ENCODE measurements at regions not wholly inside any gene's neighbourhood (a gene's known extent, or its start where the extent isn't known, plus 50 kb on each side); places are given as distances from the start of the nearest gene placed in this dataset.
"Not testable (repeated sequence)": the region's sequence is repeated elsewhere in the genome, so short reads cannot be mapped to it uniquely, and the experiment has no call there.

DNA sequence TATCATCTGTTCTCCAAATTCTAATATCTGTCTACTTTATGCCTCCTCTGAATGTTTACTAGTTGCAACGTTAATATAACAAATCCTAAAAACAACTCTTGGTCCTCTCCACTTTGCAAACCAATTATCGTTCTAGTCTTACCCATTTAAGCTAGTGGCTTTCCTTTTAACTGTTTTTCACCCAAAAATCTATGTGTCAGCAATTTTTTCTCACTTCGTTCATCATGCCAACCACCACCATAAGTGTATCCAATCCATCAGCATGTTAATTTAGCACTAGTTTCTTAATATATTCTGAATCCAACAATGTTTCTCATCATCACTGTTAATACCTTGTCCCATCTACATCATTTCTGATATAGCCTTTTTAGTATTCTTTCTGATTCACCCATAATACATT lies 90.0 kb upstream of the RORB start:
- Mint-ChIP-seq H3K9me3 (ENCODE audit: low read depth) (peaks cover 8% of the 10 kb centered on the region), H3K36me3 (no peaks in the 10 kb centered on the region), H3K27me3 (no peaks in the 10 kb centered on the region), H3K4me3 (no peak overlapping the region), H3K4me1 (no peaks in the 10 kb centered on the region), H3K27ac (no peak overlapping the region)
- ATAC-seq = no peak
- no peak for DNase-seq
- CTCF ChIA-PET = interaction anchor here (1.6 kb wide), 1 partner anchor 23 kb away, joined by 3 read pairs; no protein-coding TSS in a partner anchor

DNA sequence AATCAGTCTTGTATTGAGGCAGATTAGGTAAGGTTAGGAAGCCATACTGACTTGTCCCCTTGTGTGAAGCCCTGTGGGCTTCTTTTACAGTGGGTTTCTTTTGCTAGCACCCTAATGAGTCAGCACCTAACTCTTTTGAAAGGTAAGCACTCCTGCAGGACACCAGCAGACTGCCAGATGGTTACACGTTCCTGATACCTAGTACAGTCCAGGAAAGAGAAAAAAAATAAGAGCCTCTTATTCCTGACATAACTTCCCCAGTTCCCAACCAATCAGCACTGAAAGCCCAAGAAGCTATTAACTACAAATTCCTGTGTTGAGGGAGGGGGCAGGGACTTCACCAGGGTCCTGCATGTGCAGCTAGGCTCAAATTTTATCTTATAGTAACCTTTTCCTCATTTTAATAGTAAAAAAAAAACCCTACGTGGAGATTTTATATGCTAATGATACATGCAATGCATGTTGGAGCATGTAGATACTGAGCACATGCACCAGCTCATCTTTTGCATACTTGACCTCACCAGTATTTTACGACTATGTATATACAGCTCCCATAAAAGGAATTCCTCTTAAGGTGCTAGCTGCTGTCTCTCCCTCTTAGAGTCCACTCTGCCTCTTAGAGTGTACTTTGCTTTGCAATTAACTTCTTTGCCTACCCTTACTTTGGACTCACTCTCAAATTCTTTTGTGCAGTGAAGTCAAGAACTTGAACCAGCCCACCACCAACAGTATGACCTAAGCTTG lies 84.7 kb upstream of the RORB start:
- no peak overlapping the region for H3K27ac Mint-ChIP-seq
- H3K4me3 Mint-ChIP-seq = no peak overlapping the region
- ATAC-seq (no peak), DNase-seq (no peak)
- CTCF ChIA-PET = no interaction called here
- H3K27me3 Mint-ChIP-seq = no peaks in the 10 kb centered on the region
- no peaks in the 10 kb centered on the region for H3K4me1 Mint-ChIP-seq
- H3K9me3 Mint-ChIP-seq (ENCODE audit: low read depth) = peaks cover 5% of the 10 kb centered on the region
- no peaks in the 10 kb centered on the region for H3K36me3 Mint-ChIP-seq

DNA sequence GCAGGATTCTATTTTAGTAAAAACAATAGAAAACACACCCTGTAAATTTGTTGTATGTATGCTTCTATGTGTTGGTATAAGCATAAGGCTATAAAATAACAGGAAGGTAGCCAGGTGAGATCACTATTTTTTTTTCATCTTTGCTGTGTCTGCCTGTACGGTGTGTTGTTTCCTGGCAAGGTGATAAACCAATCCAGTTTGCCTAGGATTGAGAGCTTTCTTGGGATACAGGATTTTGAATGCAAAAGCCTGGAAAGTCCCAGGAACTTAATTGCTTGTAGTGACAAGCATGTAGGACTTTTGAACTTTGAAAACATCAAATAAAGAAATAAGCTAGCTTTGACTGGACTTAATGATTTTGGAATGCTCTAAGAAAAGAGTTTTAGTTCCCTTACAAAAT lies 83.3 kb upstream of the RORB start:
- Mint-ChIP-seq H3K9me3 (ENCODE audit: low read depth) (peaks cover 5% of the 10 kb centered on the region), H3K4me3 (no peak overlapping the region), H3K27me3 (no peaks in the 10 kb centered on the region), H3K36me3 (no peaks in the 10 kb centered on the region), H3K27ac (no peak overlapping the region), H3K4me1 (no peaks in the 10 kb centered on the region)
- ATAC-seq (no peak), DNase-seq (no peak)
- CTCF ChIA-PET = no interaction called here

DNA sequence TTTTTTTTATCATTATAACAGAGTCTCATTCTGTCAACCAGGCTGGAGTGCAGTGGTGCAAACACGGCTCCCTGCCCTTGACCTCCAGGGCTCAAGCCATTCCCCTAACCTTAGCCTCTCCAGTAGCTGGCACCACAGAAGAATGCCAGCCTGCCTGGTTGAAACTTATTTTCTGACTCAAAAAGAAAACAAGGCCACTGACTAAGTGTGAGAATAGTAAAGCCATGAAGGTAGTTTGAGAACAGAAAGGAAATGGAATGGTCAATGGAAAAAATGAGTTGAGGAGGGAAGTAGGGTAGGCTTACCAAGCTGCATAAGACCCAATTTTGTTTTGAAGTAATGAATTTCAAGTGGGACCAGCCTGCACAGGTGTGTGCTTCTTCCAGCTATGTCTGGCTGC lies 82.8 kb upstream of the RORB start:
- no peak overlapping the region for H3K4me3 Mint-ChIP-seq
- DNase-seq = no peak
- no peak overlapping the region for H3K27ac Mint-ChIP-seq
- no peaks in the 10 kb centered on the region for H3K27me3 Mint-ChIP-seq
- no peaks in the 10 kb centered on the region for H3K36me3 Mint-ChIP-seq
- CTCF ChIA-PET = no interaction called here
- H3K9me3 Mint-ChIP-seq (ENCODE audit: low read depth) = peaks cover 5% of the 10 kb centered on the region
- ATAC-seq = no peak
- no peaks in the 10 kb centered on the region for H3K4me1 Mint-ChIP-seq

DNA sequence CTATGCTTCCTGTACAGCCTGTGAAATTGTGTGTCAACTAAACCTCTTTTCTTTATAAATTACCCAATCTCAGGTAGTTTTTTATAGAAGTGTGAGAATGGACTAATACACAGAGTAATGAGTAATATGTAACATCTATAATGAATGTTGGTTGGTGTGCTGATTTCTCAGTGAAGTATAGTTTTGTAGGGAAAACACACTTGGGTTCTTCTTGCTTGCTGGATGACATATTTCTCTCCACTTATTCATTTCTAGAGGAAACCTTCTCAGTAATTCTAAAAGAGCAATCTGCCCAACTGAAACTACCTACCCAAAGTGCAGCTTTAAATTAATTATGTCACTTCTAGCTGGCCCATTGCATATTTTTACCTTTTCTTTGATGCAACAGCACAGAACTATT lies 81.1 kb upstream of the RORB start:
- Mint-ChIP-seq H3K4me3 (no peak overlapping the region), H3K36me3 (no peaks in the 10 kb centered on the region), H3K9me3 (ENCODE audit: low read depth) (peaks cover 5% of the 10 kb centered on the region), H3K4me1 (no peaks in the 10 kb centered on the region), H3K27me3 (no peaks in the 10 kb centered on the region), H3K27ac (no peak overlapping the region)
- DNase-seq (no peak), ATAC-seq (no peak)
- CTCF ChIA-PET = no interaction called here

DNA sequence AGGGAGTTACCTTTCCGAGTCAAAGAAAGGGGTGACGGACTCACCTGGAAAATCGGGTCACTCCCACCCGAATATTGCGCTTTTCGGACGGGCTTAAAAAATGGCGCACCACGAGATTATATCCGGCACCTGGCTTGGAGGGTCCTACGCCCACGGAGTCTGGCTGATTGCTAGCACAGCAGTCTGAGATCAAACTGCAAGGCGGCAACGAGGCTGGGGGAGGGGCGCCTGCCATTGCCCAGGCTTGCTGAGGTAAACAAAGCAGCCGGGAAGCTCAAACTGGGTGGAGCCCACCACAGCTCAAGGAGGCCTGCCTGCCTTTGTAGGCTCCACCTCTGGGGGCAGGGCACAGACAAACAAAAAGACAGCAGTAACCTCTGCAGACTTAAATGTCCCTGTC lies 72.6 kb upstream of the RORB start:
- H3K9me3 Mint-ChIP-seq (ENCODE audit: low read depth); CTCF ChIA-PET; H3K27ac Mint-ChIP-seq; H3K4me1 Mint-ChIP-seq; H3K27me3 Mint-ChIP-seq; DNase-seq; H3K4me3 Mint-ChIP-seq; ATAC-seq; H3K36me3 Mint-ChIP-seq: not testable (repeated sequence)

DNA sequence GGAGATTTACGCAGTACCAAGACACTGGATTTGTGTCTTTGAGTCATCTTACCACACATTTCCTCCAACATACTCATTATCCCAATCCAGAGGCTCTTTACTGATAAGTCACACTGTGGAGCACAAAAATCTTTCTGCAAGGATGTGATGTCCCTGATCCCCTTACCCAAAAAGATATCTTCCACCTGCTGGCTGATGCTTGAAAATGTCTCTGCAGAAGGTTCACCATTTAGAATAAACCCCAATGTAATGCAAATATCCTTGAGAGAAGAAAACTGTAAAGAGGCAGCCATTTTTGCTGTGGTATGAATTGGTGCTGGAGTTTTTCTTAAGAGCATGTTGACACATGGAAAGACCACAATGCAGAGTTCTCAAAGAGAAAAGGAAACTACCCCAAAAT lies 65.7 kb upstream of the RORB start:
- Mint-ChIP-seq H3K27ac (no peak overlapping the region), H3K4me1 (no peaks in the 10 kb centered on the region), H3K36me3 (no peaks in the 10 kb centered on the region), H3K9me3 (ENCODE audit: low read depth) (peaks cover 2% of the 10 kb centered on the region), H3K27me3 (no peaks in the 10 kb centered on the region), H3K4me3 (no peak overlapping the region)
- CTCF ChIA-PET = no interaction called here
- ATAC-seq (no peak), DNase-seq (no peak)

DNA sequence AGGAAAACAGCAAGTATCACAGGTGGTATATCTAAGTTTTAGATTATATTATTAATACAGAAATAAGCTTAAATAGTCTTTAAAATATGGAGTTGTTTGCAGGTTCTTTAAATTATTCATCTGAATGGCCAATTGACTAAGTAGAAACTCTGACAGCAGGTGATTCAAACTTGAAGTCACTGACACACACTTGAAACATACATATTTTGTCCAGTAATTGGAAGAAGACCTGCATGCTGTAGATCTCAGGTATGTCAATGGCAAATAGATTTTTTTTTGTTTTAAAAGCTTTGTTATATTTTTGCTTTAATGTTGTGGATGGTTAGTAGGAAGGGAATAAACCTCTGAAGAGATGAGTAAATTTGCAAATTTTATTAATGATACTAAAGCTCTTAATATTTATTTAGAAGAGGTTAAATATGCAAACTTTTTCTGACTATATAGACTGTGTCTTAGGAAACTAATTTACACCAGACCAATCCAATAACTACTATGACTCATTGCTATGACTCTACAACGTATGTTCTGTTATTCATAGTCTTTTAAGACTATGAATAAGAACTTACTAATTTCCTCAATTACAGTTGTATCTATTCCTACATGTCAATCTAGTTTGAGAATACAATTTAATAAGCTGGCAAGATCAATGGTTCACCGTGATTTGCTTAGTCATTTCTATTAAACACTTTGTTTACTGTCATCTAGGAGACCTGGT lies 53.9 kb upstream of the RORB start:
- no peaks in the 10 kb centered on the region for H3K27me3 Mint-ChIP-seq
- H3K4me3 Mint-ChIP-seq = no peak overlapping the region
- CTCF ChIA-PET = no interaction called here
- DNase-seq (no peak), ATAC-seq (no peak)
- H3K9me3 Mint-ChIP-seq (ENCODE audit: low read depth) = no peaks in the 10 kb centered on the region
- H3K4me1 Mint-ChIP-seq = no peaks in the 10 kb centered on the region
- no peaks in the 10 kb centered on the region for H3K36me3 Mint-ChIP-seq
- no peak overlapping the region for H3K27ac Mint-ChIP-seq

DNA sequence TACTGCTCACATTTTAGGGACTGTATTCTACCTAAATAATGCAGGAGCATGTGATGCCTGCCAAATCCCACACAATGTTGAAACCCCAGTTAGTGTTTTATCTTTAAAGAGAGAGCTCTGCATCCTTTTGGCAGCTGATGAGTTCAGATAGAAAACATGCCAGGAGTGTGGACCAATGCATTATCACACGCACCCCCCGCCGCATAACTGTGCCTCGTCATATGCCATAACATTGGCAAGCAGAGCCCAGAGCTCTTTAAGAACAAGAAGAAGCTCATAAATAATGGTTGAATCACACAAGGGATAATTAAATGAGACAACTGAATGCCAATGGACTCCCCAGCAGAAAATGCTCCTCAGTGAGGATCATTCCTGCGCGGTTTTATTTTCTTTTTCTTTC lies 52.8 kb upstream of the RORB start:
- H3K9me3 Mint-ChIP-seq (ENCODE audit: low read depth) = no peaks in the 10 kb centered on the region
- CTCF ChIA-PET = no interaction called here
- H3K27me3 Mint-ChIP-seq = no peaks in the 10 kb centered on the region
- no peak overlapping the region for H3K4me3 Mint-ChIP-seq
- no peaks in the 10 kb centered on the region for H3K36me3 Mint-ChIP-seq
- H3K4me1 Mint-ChIP-seq = no peaks in the 10 kb centered on the region
- DNase-seq = no peak
- no peak for ATAC-seq
- H3K27ac Mint-ChIP-seq = no peak overlapping the region
